HG03097 (cell line): ENCODE measurements at regions not wholly inside any gene's neighbourhood (a gene's known extent, or its start where the extent isn't known, plus 50 kb on each side); places are given as distances from the start of the nearest gene placed in this dataset.

ENCODE experiments used
- ATAC-seq: cut with Tn5 transposase; IDR thresholded peaks from one replicate; pipeline ENCODE4 v1.9.1; 2021; ENCODE audit not compliant: unreplicated experiment, low FRiP score

- no peak for ATAC-seq
Observed at GRCh38 chr13:107832500-107833100, 382.7 kb downstream of the LIG4 start.

GRCh38 chr13:107830804-107831203, 384.5 kb downstream of the LIG4 start:
- no peak for ATAC-seq

- ATAC-seq, result no peak
Observed at GRCh38 chr13:107827840-107828549, 387.3 kb downstream of the LIG4 start.

- ATAC-seq, result no peak
Observed at GRCh38 chr13:107824635-107825034, 390.7 kb downstream of the LIG4 start.

- ATAC-seq, result no peak
Observed at GRCh38 chr13:107822006-107822405, 393.3 kb downstream of the LIG4 start.

- ATAC-seq, result no peak
Observed at GRCh38 chr13:107821492-107821891, 393.8 kb downstream of the LIG4 start.

- ATAC-seq, result no peak
Observed at GRCh38 chr13:107819071-107819470, 396.3 kb downstream of the LIG4 start.

- ATAC-seq, result no peak
Observed at GRCh38 chr13:107817647-107818287, 397.6 kb downstream of the LIG4 start.

GRCh38 chr13:107812014-107812412, 403.3 kb downstream of the LIG4 start:
- ATAC-seq, result no peak

GRCh38 chr13:107811233-107812013, 403.9 kb downstream of the LIG4 start:
- ATAC-seq, result no peak

- ATAC-seq, result no peak
Observed at GRCh38 chr13:107809125-107809524, 406.2 kb downstream of the LIG4 start.

- no peak for ATAC-seq
Observed at GRCh38 chr13:107808389-107808788, 406.9 kb downstream of the LIG4 start.

GRCh38 chr13:107807306-107808073, 407.8 kb downstream of the LIG4 start:
- ATAC-seq, result no peak

GRCh38 chr13:107806726-107807125, 408.6 kb downstream of the LIG4 start:
- ATAC-seq, result no peak

GRCh38 chr13:107803822-107804495, 411.4 kb downstream of the LIG4 start:
- no peak for ATAC-seq

GRCh38 chr13:107801621-107802020, 413.7 kb downstream of the LIG4 start:
- ATAC-seq, result no peak

- ATAC-seq, result no peak
Observed at GRCh38 chr13:107799001-107799400, 416.3 kb downstream of the LIG4 start.

- ATAC-seq, result no peak
Observed at GRCh38 chr13:107790397-107790796, 424.9 kb downstream of the LIG4 start.

- no peak for ATAC-seq
Observed at GRCh38 chr13:107788464-107789165, 426.7 kb downstream of the LIG4 start.
